Mesendoderm (in vitro differentiated cells): ENCODE measurements at regions not wholly inside any gene's neighbourhood (a gene's known extent, or its start where the extent isn't known, plus 50 kb on each side); places are given as distances from the start of the nearest gene placed in this dataset.

Experiments used
- DNase-seq: peaks from one replicate; pipeline ENCODE4 v3.0.0; 2013
- H2AK5ac ChIP-seq: 2 replicates; pipeline ENCODE4 v1.6.1; 2013; ENCODE audit warnings: low read length, inconsistent platforms
- H2BK120ac ChIP-seq: 2 replicates; pipeline ENCODE4 v1.6.1; 2013; ENCODE audit warnings: low read depth, mild to moderate bottlenecking, low read length, moderate library complexity, mixed read lengths
- H2BK15ac ChIP-seq: replicated peaks from 2 replicates; pipeline ENCODE4 v1.6.1; 2013; ENCODE audit warnings: low read depth, mild to moderate bottlenecking, moderate library complexity
- H2BK5ac ChIP-seq: 2 replicates; pipeline ENCODE4 v1.6.1; 2013; ENCODE audit warnings: low read length, inconsistent platforms
- H3K18ac ChIP-seq: 2 replicates; pipeline ENCODE4 v1.6.1; 2013; ENCODE audit warnings: mild to moderate bottlenecking, low read length, mixed read lengths
- H3K23ac ChIP-seq: one replicate; pipeline ENCODE4 v1.6.1; 2013; ENCODE audit warnings: low read length
- H3K27ac ChIP-seq: 2 replicates; pipeline ENCODE4 v1.5.1; 2013; ENCODE audit warnings: low read depth, mild to moderate bottlenecking, inconsistent platforms, low read length, moderate library complexity
- H3K27me3 ChIP-seq: 2 replicates; pipeline ENCODE4 v1.6.1; 2013; ENCODE audit warnings: low read length, control low read depth, mild to moderate bottlenecking, inconsistent platforms; ENCODE audit not compliant: insufficient read depth, poor library complexity
- H3K36me3 ChIP-seq: 2 replicates; pipeline ENCODE4 v1.6.1; 2013; ENCODE audit warnings: low read length, inconsistent platforms; ENCODE audit not compliant: control insufficient read depth, insufficient read depth
- H3K4ac ChIP-seq: one replicate; pipeline ENCODE4 v1.6.1; 2013; ENCODE audit warnings: low read depth, mild to moderate bottlenecking, low read length, moderate library complexity
- H3K4me1 ChIP-seq: 2 replicates; pipeline ENCODE4 v1.6.1; 2013; ENCODE audit warnings: low read depth, low read length, inconsistent platforms; ENCODE audit not compliant: control insufficient read depth
- H3K4me2 ChIP-seq: 2 replicates; pipeline ENCODE4 v1.6.1; 2013; ENCODE audit warnings: low read length
- H3K4me3 ChIP-seq: 2 replicates; pipeline ENCODE4 v1.5.1; 2013; ENCODE audit warnings: mild to moderate bottlenecking, low read length
- H3K56ac ChIP-seq: one replicate; pipeline ENCODE4 v1.6.1; 2013; ENCODE audit warnings: low read length
- H3K79me1 ChIP-seq: 2 replicates; pipeline ENCODE4 v1.6.1; 2013; ENCODE audit warnings: low read length, inconsistent platforms
- H3K79me2 ChIP-seq: 2 replicates; pipeline ENCODE4 v1.6.1; 2013; ENCODE audit warnings: mild to moderate bottlenecking, low read length; ENCODE audit not compliant: control insufficient read depth, insufficient read depth
- H3K9ac ChIP-seq: 2 replicates; pipeline ENCODE4 v1.6.1; 2013; ENCODE audit warnings: low read length, inconsistent platforms
- H4K5ac ChIP-seq: one replicate; pipeline ENCODE4 v1.6.1; 2013; ENCODE audit warnings: low read length
- H4K8ac ChIP-seq: one replicate; pipeline ENCODE4 v1.6.1; 2013; ENCODE audit warnings: low read depth, mild to moderate bottlenecking, control low read depth, low read length, moderate library complexity
- WGBS: extraction: QIAGEN DNeasy Blood & Tissue Kit; methylation state at CpG from one replicate; pipeline ENCODE4 v1.1.7; 2013; ENCODE audit warnings: low lambda C conversion rate, missing lambda C conversion rate; ENCODE audit not compliant: insufficient coverage; ENCODE audit errors: extremely low coverage; 5-methylcytosine and 5-hydroxymethylcytosine counted together

- Histone ChIP-seq H2BK5ac (no peak overlapping the region), H3K27me3 (no peaks in the 10 kb centered on the region), H3K27ac (no peak overlapping the region), H3K9ac (no peak overlapping the region), H3K23ac (no peak overlapping the region), H3K79me2 (no peaks in the 10 kb centered on the region), H3K4me2 (no peak overlapping the region), H4K8ac (no peak overlapping the region), H3K79me1 (no peaks in the 10 kb centered on the region), H3K4ac (no peak overlapping the region), H2BK15ac (no peak overlapping the region), H3K4me1 (no peaks in the 10 kb centered on the region), H3K4me3 (no peak overlapping the region), H3K36me3 (no peaks in the 10 kb centered on the region), H2BK120ac (no peak overlapping the region), H4K5ac (no peak overlapping the region), H3K56ac (no peak overlapping the region), H2AK5ac (no peak overlapping the region), H3K18ac (no peak overlapping the region)
- no peak for DNase-seq
- WGBS = no CpG with 5 or more reads among the region's 2 CpGs
Measured at GRCh38 chr13:79667771-79668170, 186.8 kb downstream of the NDFIP2 start.

GRCh38 chr13:79663977-79664636 is 183.2 kb downstream of the NDFIP2 start:
- Histone ChIP-seq H3K18ac (no peak overlapping the region), H4K5ac (no peak overlapping the region), H2AK5ac (no peak overlapping the region), H2BK120ac (no peak overlapping the region), H3K56ac (no peak overlapping the region), H3K36me3 (no peaks in the 10 kb centered on the region), H2BK15ac (no peak overlapping the region), H3K79me1 (no peaks in the 10 kb centered on the region), H3K4me1 (no peaks in the 10 kb centered on the region), H3K23ac (no peak overlapping the region), H3K27me3 (no peaks in the 10 kb centered on the region), H4K8ac (no peak overlapping the region), H3K79me2 (no peaks in the 10 kb centered on the region), H3K27ac (no peak overlapping the region), H3K4me3 (no peak overlapping the region), H3K9ac (no peak overlapping the region), H3K4ac (no peak overlapping the region), H2BK5ac (no peak overlapping the region), H3K4me2 (no peak overlapping the region)
- no peak for DNase-seq
- no CpG with 5 or more reads among the region's 6 CpGs for WGBS

- Histone ChIP-seq H2BK120ac (no peak overlapping the region), H3K27me3 (no peaks in the 10 kb centered on the region), H3K27ac (no peak overlapping the region), H4K8ac (no peak overlapping the region), H3K4me3 (no peak overlapping the region), H3K4ac (no peak overlapping the region), H3K23ac (no peak overlapping the region), H2BK15ac (peak overlapping the region; percentile 36), H3K56ac (no peak overlapping the region), H3K4me1 (no peaks in the 10 kb centered on the region), H3K4me2 (no peak overlapping the region), H3K79me2 (no peaks in the 10 kb centered on the region), H2AK5ac (no peak overlapping the region), H2BK5ac (no peak overlapping the region), H3K9ac (no peak overlapping the region), H4K5ac (no peak overlapping the region), H3K18ac (no peak overlapping the region), H3K79me1 (no peaks in the 10 kb centered on the region), H3K36me3 (no peaks in the 10 kb centered on the region)
- no peak for DNase-seq
- WGBS = no CpG with 5 or more reads among the region's 2 CpGs
Measured at GRCh38 chr13:79663435-79663834, 182.5 kb downstream of the NDFIP2 start.

- peak; percentile 78 for DNase-seq
- WGBS = no CpG with 5 or more reads among the region's 3 CpGs
Measured at GRCh38 chr13:79662882-79663281, 181.9 kb downstream of the NDFIP2 start.

GRCh38 chr13:79660361-79660760 is 179.4 kb downstream of the NDFIP2 start:
- Histone ChIP-seq H2BK5ac (no peak overlapping the region), H2BK120ac (no peak overlapping the region), H3K36me3 (no peaks in the 10 kb centered on the region), H2BK15ac (no peak overlapping the region), H3K27me3 (no peaks in the 10 kb centered on the region), H3K9ac (no peak overlapping the region), H3K56ac (no peak overlapping the region), H3K79me1 (no peaks in the 10 kb centered on the region), H2AK5ac (no peak overlapping the region), H3K4ac (no peak overlapping the region), H3K4me2 (no peak overlapping the region), H4K8ac (no peak overlapping the region), H3K23ac (no peak overlapping the region), H4K5ac (no peak overlapping the region), H3K4me1 (no peaks in the 10 kb centered on the region), H3K79me2 (no peaks in the 10 kb centered on the region), H3K18ac (no peak overlapping the region), H3K27ac (no peak overlapping the region), H3K4me3 (no peak overlapping the region)
- DNase-seq = no peak
- WGBS = no CpG with 5 or more reads among the region's 3 CpGs

More at GRCh38 chr13:79662882-79663281, 181.9 kb downstream of the NDFIP2 start:
- H3K56ac ChIP-seq = no peak overlapping the region
- H3K9ac ChIP-seq = no peak overlapping the region
- H3K23ac ChIP-seq = no peak overlapping the region
- H4K8ac ChIP-seq = no peak overlapping the region
- no peak overlapping the region for H4K5ac ChIP-seq
- H3K4ac ChIP-seq = no peak overlapping the region
- no peak overlapping the region for H3K4me3 ChIP-seq
- no peak overlapping the region for H3K27ac ChIP-seq
- no peak overlapping the region for H3K4me2 ChIP-seq
- no peak overlapping the region for H2AK5ac ChIP-seq
- no peak overlapping the region for H2BK5ac ChIP-seq
- H2BK120ac ChIP-seq = no peak overlapping the region
- H2BK15ac ChIP-seq = no peak overlapping the region
- H3K36me3 ChIP-seq = no peaks in the 10 kb centered on the region
- H3K79me1 ChIP-seq = no peaks in the 10 kb centered on the region
- no peaks in the 10 kb centered on the region for H3K79me2 ChIP-seq
- H3K4me1 ChIP-seq = no peaks in the 10 kb centered on the region
- no peaks in the 10 kb centered on the region for H3K27me3 ChIP-seq
- no peak overlapping the region for H3K18ac ChIP-seq

GRCh38 chr13:79659121-79659521 is 178.2 kb downstream of the NDFIP2 start:
- Histone ChIP-seq H2BK120ac (no peak overlapping the region), H3K9ac (no peak overlapping the region), H2BK15ac (no peak overlapping the region), H3K4ac (no peak overlapping the region), H3K4me1 (no peaks in the 10 kb centered on the region), H3K79me1 (no peaks in the 10 kb centered on the region), H4K5ac (no peak overlapping the region), H3K36me3 (no peaks in the 10 kb centered on the region), H3K56ac (peak overlapping the region; percentile 28), H3K79me2 (no peaks in the 10 kb centered on the region), H3K27me3 (no peaks in the 10 kb centered on the region), H3K18ac (no peak overlapping the region), H3K23ac (no peak overlapping the region), H4K8ac (peak overlapping the region; percentile 56), H2AK5ac (no peak overlapping the region), H3K4me2 (no peak overlapping the region), H3K27ac (no peak overlapping the region), H3K4me3 (no peak overlapping the region), H2BK5ac (no peak overlapping the region)
- DNase-seq = peak; percentile 45
- no CpG with 5 or more reads among the region's 5 CpGs for WGBS
